PFSK-1 (cell line): ENCODE measurements at regions not wholly inside any gene's neighbourhood (a gene's known extent, or its start where the extent isn't known, plus 50 kb on each side); places are given as distances from the start of the nearest gene placed in this dataset.

ENCODE experiments used
- FOXP2 ChIP-seq: optimal IDR thresholded peaks from 2 replicates; pipeline ENCODE3; 2011; ENCODE audit warnings: borderline replicate concordance, control low read depth, inconsistent platforms; ENCODE audit not compliant: insufficient read depth; ENCODE audit errors: extremely low read length, extremely low read depth
- POLR2AphosphoS5 ChIP-seq: IDR thresholded peaks from 2 replicates; pipeline ENCODE4 v1.6.1; 2012; ENCODE audit warnings: low read depth, mild to moderate bottlenecking, control low read depth, low read length, moderate library complexity
- REST ChIP-seq, 2 experiments: IDR thresholded peaks; 2 replicates each; pipeline versions ENCODE4 v1.6.1 to v1.8.0; 2011 to 2012; ENCODE audit warnings: low read depth in 2 of 2, low read length in 2 of 2, control low read depth in 1 of 2, inconsistent platforms in 1 of 2, mild to moderate bottlenecking in 1 of 2, moderate library complexity in 1 of 2; ENCODE audit not compliant: insufficient read depth in 1 of 2
- SIN3A ChIP-seq: IDR thresholded peaks from 2 replicates; pipeline ENCODE4 v1.6.1; 2012; ENCODE audit warnings: mild to moderate bottlenecking, low read length, moderate library complexity, borderline replicate concordance; ENCODE audit not compliant: insufficient read depth
- TAF1 ChIP-seq: IDR thresholded peaks from 2 replicates; pipeline ENCODE4 v1.6.1; 2012; ENCODE audit warnings: low read length, control low read depth, borderline replicate concordance; ENCODE audit not compliant: insufficient read depth

DNA sequence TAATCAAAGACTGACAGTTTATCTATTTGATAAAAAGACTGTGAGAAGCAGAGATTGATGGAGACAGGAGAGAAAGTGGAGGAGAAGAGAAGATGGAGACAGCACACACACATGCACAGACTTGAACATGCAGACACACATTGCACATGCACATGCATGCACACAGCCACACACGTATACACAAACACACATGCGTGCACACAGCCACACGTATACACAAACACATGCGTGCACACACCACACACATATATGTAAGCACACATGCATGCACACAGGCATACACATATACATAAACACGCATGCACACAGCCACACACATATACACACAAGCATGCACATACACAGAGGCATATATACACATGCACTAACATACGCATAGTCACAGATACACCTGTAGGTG is 313.4 kb downstream of the HAPSTR1 start:
- TF ChIP-seq POLR2AphosphoS5 (no peak), TAF1 (no peak), REST (IDR thresholded peaks at IDR 0.05; ENCODE audit: insufficient read depth in 1 of 2, low read depth in 2 of 2, low read length in 2 of 2) (no peak), FOXP2 (no peak), SIN3A (no peak)

DNA sequence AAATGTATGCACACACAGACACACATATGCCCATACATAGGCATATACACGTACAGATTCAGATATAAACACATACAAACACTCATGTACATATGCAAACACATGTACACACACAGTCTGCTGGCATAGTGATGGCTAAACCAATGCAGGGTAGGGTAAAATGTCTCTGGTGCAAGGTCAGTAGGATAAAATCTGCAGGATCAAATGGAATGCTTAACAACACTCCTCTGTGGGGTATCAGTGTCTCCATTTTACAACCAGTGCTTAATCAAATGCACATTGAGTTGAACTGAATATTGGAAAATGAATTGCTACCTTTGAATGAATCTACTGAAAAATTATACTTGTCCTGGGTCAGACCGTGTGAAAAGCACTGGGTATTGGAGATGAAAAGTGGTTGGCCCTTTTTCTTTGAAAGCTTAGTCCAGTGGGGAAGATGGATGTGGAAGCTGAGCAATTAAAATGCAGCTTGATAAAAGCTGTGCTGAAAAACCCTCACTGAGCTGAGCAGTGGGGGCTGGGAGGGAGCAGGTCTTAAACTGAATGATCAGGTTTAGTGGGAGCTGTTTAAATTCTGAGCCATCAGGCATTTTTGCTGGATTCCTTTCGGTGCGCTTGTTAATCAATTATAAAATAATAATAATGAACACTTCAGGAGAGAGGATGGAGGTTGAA is 314.7 kb downstream of the HAPSTR1 start:
- no peak for TF ChIP-seq TAF1

DNA sequence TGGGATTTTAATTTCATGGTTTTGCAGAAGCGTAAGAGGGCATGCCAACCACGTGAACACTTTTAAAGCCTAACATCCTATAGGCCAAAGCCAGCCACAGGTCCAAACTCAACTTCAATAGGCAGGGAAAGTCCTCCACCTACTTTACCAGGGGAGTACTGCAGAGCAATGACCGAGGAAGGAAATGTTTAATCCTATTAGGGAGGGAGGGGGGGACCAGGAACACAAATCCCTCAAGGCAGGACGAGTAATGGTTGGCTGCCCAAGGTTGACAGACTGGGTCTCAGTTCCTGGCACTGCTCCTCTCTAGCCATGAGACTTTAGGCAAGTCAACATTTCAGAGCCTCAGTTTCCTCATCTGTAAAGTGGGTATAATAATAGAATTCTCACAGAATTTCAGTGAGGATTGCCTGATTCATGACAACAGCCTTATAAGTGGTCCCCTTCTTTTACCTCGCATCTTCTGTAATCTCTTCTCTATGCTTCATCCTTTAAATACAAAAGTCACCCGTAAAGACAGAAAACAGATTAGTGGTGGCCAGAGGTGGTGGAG is 315.8 kb downstream of the HAPSTR1 start:
- TF ChIP-seq TAF1 (no peak), SIN3A (no peak), REST (IDR thresholded peaks at IDR 0.05; ENCODE audit: insufficient read depth in 1 of 2, low read depth in 2 of 2, low read length in 2 of 2) (no peak)

GRCh38 chr16:9408297-9408878 is 316.9 kb downstream of the HAPSTR1 start:
- TF ChIP-seq REST (IDR thresholded peaks at IDR 0.05; ENCODE audit: insufficient read depth in 1 of 2, low read depth in 2 of 2, low read length in 2 of 2) = no peak
- TF ChIP-seq TAF1 = no peak
- no peak for TF ChIP-seq POLR2AphosphoS5

GRCh38 chr16:9409560-9410493 is 318.4 kb downstream of the HAPSTR1 start:
- TF ChIP-seq REST (IDR thresholded peaks at IDR 0.05; ENCODE audit: insufficient read depth in 1 of 2, low read depth in 2 of 2, low read length in 2 of 2) (no peak), SIN3A (no peak), TAF1 (no peak), POLR2AphosphoS5 (no peak), FOXP2 (no peak)
